K562 (cell line): ENCODE measurements at regions not wholly inside any gene's neighbourhood (a gene's known extent, or its start where the extent isn't known, plus 50 kb on each side); places are given as distances from the start of the nearest gene placed in this dataset.

Source experiments
- ATAC-seq: fragments of 200-7000 bp; cut with Tn5 transposase; 3 replicates; pipeline ENCODE4 v1.9.1; 2020; ENCODE audit warnings: moderate library complexity
- BruUV-seq: library from RNA; stranded (reverse); fragments of 400-500 nt; replicated peaks from 2 replicates; lab custom pipeline; 2021; lab: Mats Ljungman, UMichigan
- CTCF ChIA-PET: fragments of 300-600 bp; formaldehyde crosslinking; extraction: SDS; loops from one replicate; lab custom pipeline; 2021; ENCODE audit warnings: low intra/inter-chr PET ratio; lab: Yijun Ruan, JAX
- POLR2A ChIA-PET: fragments of 300-600, 350-650 bp; sonication (Branson Sonifier 250); formaldehyde crosslinking; extraction: SDS; loops from one replicate; lab custom pipeline; 2021; ENCODE audit warnings: antibody characterized with exemption, inconsistent platforms; lab: Yijun Ruan, JAX
- DNase-seq, 4 experiments: peaks; one replicate each; pipeline versions ENCODE4 v3.0.0 to v3.0.0-alpha.2; 2011 to 2018; ENCODE audit warnings: low spot score in 3 of 4, mixed read lengths in 3 of 4; ENCODE audit errors: extremely low read depth in 1 of 4
- FAIRE-seq: peaks from 2 replicates; lab custom pipeline; 2011; peaks lifted over from hg19 to GRCh38; lab: Jason Lieb, UNC
- H2AFZ ChIP-seq: 2 replicates; pipeline ENCODE4 v1.6.0; 2011; ENCODE audit warnings: low read depth, low read length, control low read depth, inconsistent platforms
- H3K27ac ChIP-seq: fragments of 200-600 bp; 3 replicates; pipeline ENCODE4 v1.8.0; 2011; ENCODE audit warnings: low read depth, mild to moderate bottlenecking, control low read depth, inconsistent platforms, low read length, moderate library complexity, mixed read lengths; ENCODE audit errors: extremely low read depth
- H3K27me3 ChIP-seq, 2 experiments: fragments of 300-600 bp in 1 of 2; 2 replicates in 1 of 2; 3 replicates in 1 of 2; pipeline versions ENCODE4 v1.6.0 to v1.8.0; 2011; ENCODE audit warnings: inconsistent platforms in 2 of 2, low read length in 2 of 2, mild to moderate bottlenecking in 1 of 2, mixed read lengths in 1 of 2, moderate library complexity in 1 of 2; ENCODE audit not compliant: control insufficient read depth in 2 of 2, insufficient read depth in 2 of 2
- H3K36me3 ChIP-seq: fragments of 300-600 bp; 3 replicates; pipeline ENCODE4 v1.8.0; 2011; ENCODE audit warnings: mild to moderate bottlenecking, low read length, inconsistent platforms; ENCODE audit not compliant: control insufficient read depth, insufficient read depth
- H3K4me1 ChIP-seq, 2 experiments: fragments of 200-600 bp in 1 of 2; replicated peaks in 1 of 2; 2 replicates in 1 of 2; 3 replicates in 1 of 2; pipeline versions ENCODE4 v1.5.1 to v1.8.0; 2011; ENCODE audit warnings: inconsistent platforms in 2 of 2, low read length in 2 of 2, mild to moderate bottlenecking in 1 of 2, mixed read lengths in 1 of 2, moderate library complexity in 1 of 2; ENCODE audit not compliant: control insufficient read depth in 2 of 2, insufficient read depth in 2 of 2
- H3K4me2 ChIP-seq: 2 replicates; pipeline ENCODE4 v1.6.1; 2011; ENCODE audit warnings: low read length, control low read depth, inconsistent platforms, mixed read lengths; ENCODE audit not compliant: insufficient read depth
- H3K4me3 ChIP-seq: fragments of 200-600 bp; sonication (generic), shearing (Covaris generic); 2 replicates; pipeline ENCODE4 v1.5.1; 2016; ENCODE audit warnings: control low read depth, inconsistent platforms
- H3K79me2 ChIP-seq: fragments of 200-600 bp; 3 replicates; pipeline ENCODE4 v1.8.0; 2011; ENCODE audit warnings: low read length, inconsistent platforms; ENCODE audit not compliant: control insufficient read depth, insufficient read depth
- H3K9ac ChIP-seq, 2 experiments: 2 replicates each; pipeline versions ENCODE4 v1.6.0 to v1.6.1; 2011; ENCODE audit warnings: low read depth in 2 of 2, low read length in 2 of 2, control low read depth in 1 of 2, inconsistent platforms in 1 of 2, mild to moderate bottlenecking in 1 of 2, mixed read lengths in 1 of 2; ENCODE audit not compliant: insufficient read depth in 1 of 2
- H3K9me1 ChIP-seq: one replicate; pipeline ENCODE4 v1.6.0; 2011; ENCODE audit warnings: inconsistent platforms, mild to moderate bottlenecking, low read length, moderate library complexity; ENCODE audit not compliant: control insufficient read depth, insufficient read depth
- H3K9me3 ChIP-seq: replicated peaks from 2 replicates; pipeline ENCODE4 v1.5.1; 2011; ENCODE audit warnings: low read depth, low read length, inconsistent platforms; ENCODE audit not compliant: control insufficient read depth, insufficient read depth
- H4K20me1 ChIP-seq: replicated peaks from 2 replicates; pipeline ENCODE4 v1.6.1; 2011; ENCODE audit warnings: low read length, inconsistent platforms, mixed read lengths; ENCODE audit not compliant: control insufficient read depth, insufficient read depth
- ARID1B ChIP-seq: fragments of 450-650 bp; IDR thresholded peaks from 2 replicates; pipeline ENCODE4 v1.6.1; 2016; ENCODE audit warnings: antibody characterized with exemption, mild to moderate bottlenecking, inconsistent platforms
- CBFA2T3 ChIP-seq: fragments of 450-650 bp; IDR thresholded peaks from 2 replicates; pipeline ENCODE4 v1.6.1; 2017
- EGR1 ChIP-seq: fragments of 450-650 bp; conservative IDR thresholded peaks from 2 replicates; pipeline ENCODE4 v1.6.1; 2017; ENCODE audit warnings: mild to moderate bottlenecking
- MAFF ChIP-seq: IDR thresholded peaks from 2 replicates; pipeline ENCODE4 v1.6.1; 2012; ENCODE audit warnings: low read length, improper control_type of control experiment
- MTA2 ChIP-seq: fragments of 450-650 bp; IDR thresholded peaks from 2 replicates; pipeline ENCODE4 v1.6.1; 2016; ENCODE audit warnings: low read depth
- ZNF717 ChIP-seq: fragments of 250-450 bp; sonication (Bioruptor Pico); IDR thresholded peaks from 2 replicates; pipeline ENCODE4 v1.5.0; 2021
- ZSCAN32 ChIP-seq: fragments of 450-650 bp; formaldehyde crosslinking; IDR thresholded peaks from 2 replicates; pipeline ENCODE4 v1.4.0; 2020; ENCODE audit warnings: mild to moderate bottlenecking, moderate library complexity
- WGBS: fragments of 100-300 bp; shearing (Covaris generic); methylation state at CpG from one replicate; pipeline ENCODE4 v1.1.6; 2016; ENCODE audit warnings: low coverage, mixed read lengths; ENCODE audit not compliant: insufficient coverage; ENCODE audit errors: missing lambda C conversion rate; 5-methylcytosine and 5-hydroxymethylcytosine counted together
- in situ Hi-C: fragments of 300-500 bp; cut with MboI; formaldehyde crosslinking; loops from 4 replicates; pipeline ENCODE4 v1.15.0; 2018; ENCODE audit warnings: inconsistent platforms, mixed read lengths
- intact Hi-C: fragments of 100-400 bp; cut with micrococcal nuclease; formaldehyde crosslinking; loops from 2 replicates; pipeline ENCODE4 v1.14.2; 2022
- TF ChIP-seq, protein P1 (sequence below): fragments of 250-450 bp; sonication (Bioruptor Pico); IDR thresholded peaks from 2 replicates; pipeline ENCODE4 v1.5.0; 2021
- TF ChIP-seq, protein P2 (sequence below): fragments of 250-450 bp; sonication (Bioruptor Pico); IDR thresholded peaks from 2 replicates; pipeline ENCODE4 v1.4.0; 2020; ENCODE audit warnings: borderline replicate concordance

GRCh38 chr15:39205506-39206371 is 375.1 kb upstream of the THBS1 start:
- in situ Hi-C loops, result no loop called here
- H3K9me1 ChIP-seq, result no peaks in the 10 kb centered on the region
- intact Hi-C loops, result no loop called here
- H3K4me3 ChIP-seq, result no peak overlapping the region
- 0% methylated on average over 4 of the region's 4 CpGs for WGBS
- DNase-seq (no peak), FAIRE-seq (no peak), ATAC-seq (no peak)
- no peaks in the 10 kb centered on the region for H3K79me2 ChIP-seq
- no peak for TF ChIP-seq ZSCAN32
- TF ChIP-seq, protein P1, sequence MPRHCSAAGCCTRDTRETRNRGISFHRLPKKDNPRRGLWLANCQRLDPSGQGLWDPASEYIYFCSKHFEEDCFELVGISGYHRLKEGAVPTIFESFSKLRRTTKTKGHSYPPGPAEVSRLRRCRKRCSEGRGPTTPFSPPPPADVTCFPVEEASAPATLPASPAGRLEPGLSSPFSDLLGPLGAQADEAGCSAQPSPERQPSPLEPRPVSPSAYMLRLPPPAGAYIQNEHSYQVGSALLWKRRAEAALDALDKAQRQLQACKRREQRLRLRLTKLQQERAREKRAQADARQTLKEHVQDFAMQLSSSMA (CRISPR knock-in tag), result no peak
- TF ChIP-seq ARID1B, result no peak
- TF ChIP-seq MTA2, result no peak
- TF ChIP-seq CBFA2T3, result no peak
- TF ChIP-seq EGR1, result no peak
- TF ChIP-seq, protein P2, sequence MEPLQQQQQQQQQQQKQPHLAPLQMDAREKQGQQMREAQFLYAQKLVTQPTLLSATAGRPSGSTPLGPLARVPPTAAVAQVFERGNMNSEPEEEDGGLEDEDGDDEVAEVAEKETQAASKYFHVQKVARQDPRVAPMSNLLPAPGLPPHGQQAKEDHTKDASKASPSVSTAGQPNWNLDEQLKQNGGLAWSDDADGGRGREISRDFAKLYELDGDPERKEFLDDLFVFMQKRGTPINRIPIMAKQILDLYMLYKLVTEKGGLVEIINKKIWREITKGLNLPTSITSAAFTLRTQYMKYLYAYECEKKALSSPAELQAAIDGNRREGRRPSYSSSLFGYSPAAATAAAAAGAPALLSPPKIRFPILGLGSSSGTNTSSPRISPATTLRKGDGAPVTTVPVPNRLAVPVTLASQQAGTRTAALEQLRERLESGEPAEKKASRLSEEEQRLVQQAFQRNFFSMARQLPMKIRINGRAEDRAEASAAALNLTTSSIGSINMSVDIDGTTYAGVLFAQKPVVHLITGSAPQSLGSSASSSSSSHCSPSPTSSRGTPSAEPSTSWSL (CRISPR knock-in tag), result no peak
- no peak for TF ChIP-seq ZNF717 (CRISPR knock-in tag)
- TF ChIP-seq MAFF, result no peak
- no peaks in the 10 kb centered on the region for H3K27me3 ChIP-seq
- H2AFZ ChIP-seq, result no peak overlapping the region
- no peak overlapping the region for H3K9ac ChIP-seq
- H4K20me1 ChIP-seq, result no peaks in the 10 kb centered on the region
- H3K4me2 ChIP-seq, result no peak overlapping the region
- no peak overlapping the region for H3K27ac ChIP-seq
- H3K4me1 ChIP-seq, result no peaks in the 10 kb centered on the region
- BruUV-seq, result no TSS peak
- no peaks in the 10 kb centered on the region for H3K36me3 ChIP-seq
- CTCF ChIA-PET, result no interaction called here
- POLR2A ChIA-PET, result no interaction called here
- H3K9me3 ChIP-seq, result no peaks in the 10 kb centered on the region
